ENCODE measurements at regions not wholly inside any gene's neighbourhood (a gene's known extent, or its start where the extent isn't known, plus 50 kb on each side); places are given as distances from the start of the nearest gene placed in this dataset.

- Histone ChIP-seq H3K27ac (ENCODE audit: low read length) (no peak overlapping the region), H3K9me2 (replicated peaks; ENCODE audit: insufficient read depth, low read length) (no peaks in the 10 kb centered on the region), H3K36me3 (replicated peaks; ENCODE audit: insufficient read depth, low read length) (no peaks in the 10 kb centered on the region), H2AFZ (ENCODE audit: low read length) (no peak overlapping the region), H3K9me3 (replicated peaks; ENCODE audit: insufficient read depth, low read length) (no peaks in the 10 kb centered on the region), H3K79me2 (ENCODE audit: low read length) (no peaks in the 10 kb centered on the region), H3K4me1 (ENCODE audit: low read length) (no peaks in the 10 kb centered on the region), H4K20me1 (ENCODE audit: insufficient read depth, low read length) (no peaks in the 10 kb centered on the region), H3K9ac (ENCODE audit: low read length) (no peak overlapping the region), H3K27me3 (replicated peaks; ENCODE audit: insufficient read depth, low read length) (no peaks in the 10 kb centered on the region), H3K4me2 (ENCODE audit: low read depth, low read length) (no peak overlapping the region), H3F3A (ENCODE audit: insufficient read depth, low read length) (no peaks in the 10 kb centered on the region), H3K4me3 (ENCODE audit: low read length) (no peak overlapping the region)
- TF ChIP-seq CTCF (IDR thresholded peaks at IDR 0.05; ENCODE audit: low read length) (no peak), EZH2phosphoT487 (IDR thresholded peaks at IDR 0.05; ENCODE audit: low read length) (no peak), EZH2 (optimal IDR thresholded peaks at IDR 0.05; ENCODE audit: low read depth, low read length) (no peak)
- no peak for DNase-seq
Measured at GRCh38 chr12:98162906-98163678, 352.3 kb upstream of the TMPO start.

- no peaks in the 10 kb centered on the region for H3F3A ChIP-seq (ENCODE audit: insufficient read depth, low read length)
- TF ChIP-seq EZH2phosphoT487 (IDR thresholded peaks at IDR 0.05; ENCODE audit: low read length) (no peak), EZH2 (optimal IDR thresholded peaks at IDR 0.05; ENCODE audit: low read depth, low read length) (no peak), CTCF (IDR thresholded peaks at IDR 0.05; ENCODE audit: low read length) (no peak)
- no peaks in the 10 kb centered on the region for H3K27me3 ChIP-seq (replicated peaks; ENCODE audit: insufficient read depth, low read length)
- no peak overlapping the region for H3K27ac ChIP-seq (ENCODE audit: low read length)
- H4K20me1 ChIP-seq (ENCODE audit: insufficient read depth, low read length): no peaks in the 10 kb centered on the region
- H3K9me3 ChIP-seq (replicated peaks; ENCODE audit: insufficient read depth, low read length): no peaks in the 10 kb centered on the region
- no peak overlapping the region for H3K4me3 ChIP-seq (ENCODE audit: low read length)
- H3K4me1 ChIP-seq (ENCODE audit: low read length): no peaks in the 10 kb centered on the region
- no peaks in the 10 kb centered on the region for H3K79me2 ChIP-seq (ENCODE audit: low read length)
- no peak overlapping the region for H3K9ac ChIP-seq (ENCODE audit: low read length)
- H3K36me3 ChIP-seq (replicated peaks; ENCODE audit: insufficient read depth, low read length): no peaks in the 10 kb centered on the region
- no peaks in the 10 kb centered on the region for H3K9me2 ChIP-seq (replicated peaks; ENCODE audit: insufficient read depth, low read length)
- no peak for DNase-seq
- H3K4me2 ChIP-seq (ENCODE audit: low read depth, low read length): no peak overlapping the region
- H2AFZ ChIP-seq (ENCODE audit: low read length): no peak overlapping the region
Measured at GRCh38 chr12:98172304-98172703, 343.1 kb upstream of the TMPO start.

GRCh38 chr12:98172801-98173200 is 342.6 kb upstream of the TMPO start:
- no peak overlapping the region for H3K4me2 ChIP-seq (ENCODE audit: low read depth, low read length)
- no peaks in the 10 kb centered on the region for H3K4me1 ChIP-seq (ENCODE audit: low read length)
- H4K20me1 ChIP-seq (ENCODE audit: insufficient read depth, low read length): no peaks in the 10 kb centered on the region
- H3F3A ChIP-seq (ENCODE audit: insufficient read depth, low read length): no peaks in the 10 kb centered on the region
- H3K9ac ChIP-seq (ENCODE audit: low read length): no peak overlapping the region
- H3K4me3 ChIP-seq (ENCODE audit: low read length): no peak overlapping the region
- no peaks in the 10 kb centered on the region for H3K36me3 ChIP-seq (replicated peaks; ENCODE audit: insufficient read depth, low read length)
- no peak overlapping the region for H2AFZ ChIP-seq (ENCODE audit: low read length)
- H3K9me2 ChIP-seq (replicated peaks; ENCODE audit: insufficient read depth, low read length): no peaks in the 10 kb centered on the region
- no peaks in the 10 kb centered on the region for H3K9me3 ChIP-seq (replicated peaks; ENCODE audit: insufficient read depth, low read length)
- no peak overlapping the region for H3K27ac ChIP-seq (ENCODE audit: low read length)
- DNase-seq: no peak
- TF ChIP-seq EZH2phosphoT487 (IDR thresholded peaks at IDR 0.05; ENCODE audit: low read length): no peak
- no peak for TF ChIP-seq EZH2 (optimal IDR thresholded peaks at IDR 0.05; ENCODE audit: low read depth, low read length)
- TF ChIP-seq CTCF (IDR thresholded peaks at IDR 0.05; ENCODE audit: low read length): no peak
- no peaks in the 10 kb centered on the region for H3K27me3 ChIP-seq (replicated peaks; ENCODE audit: insufficient read depth, low read length)
- H3K79me2 ChIP-seq (ENCODE audit: low read length): no peaks in the 10 kb centered on the region
